Activated CD4-positive, alpha-beta T cell treated with anti-CD3 and anti-CD28 coated beads, Interleukin-2, amount 10 ng/mL, durations not matched to agents 24 days and 14 days (primary cell): ENCODE measurements at regions not wholly inside any gene's neighbourhood (a gene's known extent, or its start where the extent isn't known, plus 50 kb on each side); places are given as distances from the start of the nearest gene placed in this dataset.

ENCODE experiments used
- DNase-seq: peaks from one replicate; pipeline ENCODE4 v3.0.0; 2022
- H3K27ac Mint-ChIP-seq: one replicate; pipeline ENCODE4 v1.8.0; 2022; ENCODE audit warnings: mild to moderate bottlenecking, mixed read lengths
- H3K27me3 Mint-ChIP-seq: one replicate; pipeline ENCODE4 v1.8.0; 2022; ENCODE audit warnings: mixed read lengths
- H3K36me3 Mint-ChIP-seq: one replicate; pipeline ENCODE4 v1.8.0; 2022; ENCODE audit warnings: low read depth, mild to moderate bottlenecking, mixed read lengths
- H3K4me1 Mint-ChIP-seq: one replicate; pipeline ENCODE4 v1.8.0; 2021; ENCODE audit warnings: mixed read lengths
- H3K4me3 Mint-ChIP-seq: one replicate; pipeline ENCODE4 v1.8.0; 2022; ENCODE audit warnings: mild to moderate bottlenecking, moderate library complexity, mixed read lengths
- H3K9me3 Mint-ChIP-seq: one replicate; pipeline ENCODE4 v1.8.0; 2021; ENCODE audit warnings: mixed read lengths
- intact Hi-C: fragments of 100-400 bp; cut with micrococcal nuclease; formaldehyde crosslinking; loops from one replicate; pipeline ENCODE4 v1.15.1; 2023

DNA sequence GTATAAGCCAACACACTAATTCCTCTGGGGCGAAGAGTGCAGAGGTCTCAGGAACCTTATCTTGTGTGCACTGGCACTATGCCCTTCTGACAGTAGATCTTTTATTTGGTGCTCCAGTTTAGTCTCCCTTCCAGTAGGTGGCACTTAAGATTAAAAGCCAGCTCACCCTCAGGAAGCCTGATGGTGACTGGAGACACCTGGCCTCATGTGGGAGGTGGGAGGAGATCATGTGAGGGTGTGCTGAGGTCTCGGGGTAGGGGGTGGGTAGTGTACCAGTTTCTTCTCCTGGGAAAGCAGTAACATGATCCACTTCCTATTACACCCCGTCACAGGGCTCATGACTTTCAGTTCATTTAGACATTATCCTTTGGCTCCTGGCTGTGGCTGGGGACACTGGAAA is 654.9 kb downstream of the ADCYAP1 start:
- intact Hi-C loops, result no loop called here
- Mint-ChIP-seq H3K36me3 (no peaks in the 10 kb centered on the region), H3K27ac (no peak overlapping the region), H3K9me3 (no peaks in the 10 kb centered on the region), H3K4me1 (no peaks in the 10 kb centered on the region), H3K4me3 (no peak overlapping the region), H3K27me3 (no peaks in the 10 kb centered on the region)
- no peak for DNase-seq

DNA sequence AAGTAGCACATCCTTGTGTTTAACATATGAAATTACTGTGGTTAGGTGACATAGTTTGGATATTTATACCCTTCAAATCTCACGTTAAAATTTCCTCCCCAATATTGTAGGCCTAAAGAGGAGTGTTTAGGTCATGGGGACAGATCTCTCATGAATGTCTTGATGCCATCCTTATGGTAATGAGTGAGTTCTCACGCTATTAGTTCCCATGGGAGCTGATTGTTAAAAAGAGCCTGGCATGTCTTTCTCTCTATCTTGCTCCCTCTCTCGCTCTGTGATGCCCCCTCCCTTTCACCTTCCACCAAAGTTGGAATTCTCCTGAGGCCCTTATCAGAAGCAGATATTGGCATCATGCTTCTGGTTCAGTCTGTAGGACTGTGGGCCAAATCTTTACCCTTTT is 660.1 kb downstream of the ADCYAP1 start:
- intact Hi-C loops, result no loop called here
- no peaks in the 10 kb centered on the region for H3K4me1 Mint-ChIP-seq

DNA sequence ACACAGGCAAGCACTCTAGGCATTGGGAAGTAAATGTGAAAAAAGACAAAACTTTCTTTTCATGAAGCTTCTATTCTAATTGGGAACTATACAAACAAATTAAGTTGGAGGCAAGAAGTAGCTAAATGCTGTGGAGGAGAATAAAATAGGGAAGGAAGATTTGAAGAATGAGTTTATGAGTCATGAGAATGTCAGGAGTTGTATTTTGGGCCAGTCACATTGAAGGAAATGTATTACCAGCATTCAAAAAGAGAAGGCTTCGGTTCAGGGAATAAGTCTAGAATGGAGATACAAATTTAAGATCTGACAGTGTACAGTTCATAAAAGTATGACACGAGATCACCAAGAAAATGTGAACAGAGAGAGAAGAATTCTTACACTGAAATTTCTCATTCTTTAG is 666.5 kb downstream of the ADCYAP1 start:
- no peak overlapping the region for H3K4me3 Mint-ChIP-seq
- no peak overlapping the region for H3K27ac Mint-ChIP-seq
- no peaks in the 10 kb centered on the region for H3K36me3 Mint-ChIP-seq
- no peak for DNase-seq
- no peaks in the 10 kb centered on the region for H3K4me1 Mint-ChIP-seq
- no peaks in the 10 kb centered on the region for H3K27me3 Mint-ChIP-seq
- intact Hi-C loops, result no loop called here
- H3K9me3 Mint-ChIP-seq, result no peaks in the 10 kb centered on the region

More for the DNA sequence above, 660.1 kb downstream of the ADCYAP1 start:
- Mint-ChIP-seq H3K27me3 (no peaks in the 10 kb centered on the region), H3K9me3 (no peaks in the 10 kb centered on the region), H3K36me3 (no peaks in the 10 kb centered on the region), H3K4me3 (no peak overlapping the region), H3K27ac (no peak overlapping the region)
- no peak for DNase-seq

DNA sequence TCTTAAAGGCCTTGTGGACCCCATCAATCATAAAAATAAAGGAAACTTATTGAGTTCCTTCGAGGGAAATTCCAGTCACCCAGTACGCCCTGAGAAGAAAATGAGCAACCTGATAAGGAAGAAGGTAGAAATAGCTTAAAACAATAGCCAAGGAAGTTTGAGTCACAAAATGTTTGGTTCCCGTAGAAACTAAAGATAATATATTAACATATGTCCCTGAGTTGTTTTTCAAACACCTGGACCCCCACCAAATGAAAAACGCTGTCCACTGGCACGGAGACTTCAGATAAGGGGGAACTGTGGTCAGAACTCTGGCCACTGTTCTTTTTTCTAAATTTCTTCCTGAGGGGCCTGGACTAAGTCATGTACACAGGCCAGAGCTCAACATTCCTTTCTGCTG is 669.1 kb downstream of the ADCYAP1 start:
- Mint-ChIP-seq H3K4me1 (no peaks in the 10 kb centered on the region), H3K4me3 (no peak overlapping the region), H3K36me3 (no peaks in the 10 kb centered on the region), H3K27ac (no peak overlapping the region), H3K9me3 (no peaks in the 10 kb centered on the region), H3K27me3 (no peaks in the 10 kb centered on the region)
- intact Hi-C loops, result no loop called here
- no peak for DNase-seq

DNA sequence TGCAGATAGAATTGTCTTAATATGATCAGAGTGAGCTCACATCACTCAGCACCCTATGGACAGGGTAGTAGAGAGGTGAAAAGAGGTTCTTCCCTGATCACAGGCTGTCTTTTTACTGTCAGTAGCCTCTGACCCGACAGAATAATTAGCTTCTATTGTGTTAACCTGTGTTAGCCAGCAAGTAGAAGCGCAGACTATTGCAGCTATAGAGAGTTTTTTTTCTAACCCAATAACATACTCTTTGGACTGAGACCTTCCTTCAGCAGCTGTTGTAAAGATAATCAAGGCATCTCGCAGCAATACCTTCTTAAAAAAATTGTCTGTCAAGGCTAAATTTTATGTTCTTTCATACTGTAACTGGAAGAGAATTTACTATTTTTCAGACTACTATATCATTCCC is 670.4 kb downstream of the ADCYAP1 start:
- intact Hi-C loops, result no loop called here
- Mint-ChIP-seq H3K4me1 (no peaks in the 10 kb centered on the region), H3K27me3 (no peaks in the 10 kb centered on the region), H3K27ac (no peak overlapping the region), H3K4me3 (no peak overlapping the region), H3K36me3 (no peaks in the 10 kb centered on the region), H3K9me3 (no peaks in the 10 kb centered on the region)
- DNase-seq, result no peak

DNA sequence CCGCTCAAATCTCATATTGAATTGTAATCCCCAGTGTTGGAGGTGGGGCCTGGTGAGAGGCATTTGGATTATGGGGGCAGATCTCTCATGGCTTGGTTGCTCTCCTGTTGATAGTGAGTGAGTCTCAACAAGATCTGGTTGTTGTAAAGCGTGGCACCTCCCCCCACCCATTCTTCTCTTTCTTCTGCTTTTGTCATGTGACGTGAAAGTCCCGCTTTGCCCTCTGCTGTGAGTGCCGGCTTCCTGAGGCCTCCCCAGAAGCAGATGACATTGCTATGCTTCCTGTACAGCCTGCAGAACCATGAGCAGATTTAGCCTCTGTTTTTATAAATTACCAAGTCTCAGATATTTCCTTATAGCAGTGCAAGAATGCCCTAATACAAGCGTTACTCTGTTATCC is 673.8 kb downstream of the ADCYAP1 start:
- Mint-ChIP-seq H3K9me3 (no peaks in the 10 kb centered on the region), H3K27me3 (no peaks in the 10 kb centered on the region), H3K36me3 (no peaks in the 10 kb centered on the region), H3K4me1 (no peaks in the 10 kb centered on the region), H3K4me3 (no peak overlapping the region), H3K27ac (no peak overlapping the region)
- no peak for DNase-seq
- intact Hi-C loops, result no loop called here

DNA sequence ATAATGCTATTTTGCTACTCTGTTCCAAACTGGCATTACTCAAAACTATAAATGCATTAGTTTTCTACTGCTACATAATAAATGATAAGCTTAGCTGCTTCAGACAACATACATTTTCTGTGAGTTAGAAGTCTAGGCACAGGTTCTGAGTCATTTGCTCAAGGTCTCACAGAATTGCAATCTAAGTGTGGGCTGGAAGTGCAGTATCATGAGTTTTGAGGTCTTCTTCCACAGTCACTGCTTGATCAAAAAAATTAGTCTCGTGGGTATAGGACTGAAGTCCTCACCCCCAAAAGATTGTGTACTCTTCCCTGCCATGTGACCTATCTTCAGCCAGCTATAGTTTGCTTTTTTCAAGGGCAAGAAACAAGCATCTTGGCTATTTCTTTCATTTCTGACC is 676.9 kb downstream of the ADCYAP1 start:
- Mint-ChIP-seq H3K9me3 (no peaks in the 10 kb centered on the region), H3K27ac (no peak overlapping the region), H3K4me3 (no peak overlapping the region), H3K4me1 (peaks cover 2% of the 10 kb centered on the region), H3K36me3 (no peaks in the 10 kb centered on the region), H3K27me3 (peaks cover 4% of the 10 kb centered on the region)
- intact Hi-C loops, result loop anchor here (10.0 kb wide), 1 partner anchor 643 kb away; no protein-coding TSS in a partner anchor
- no peak for DNase-seq

DNA sequence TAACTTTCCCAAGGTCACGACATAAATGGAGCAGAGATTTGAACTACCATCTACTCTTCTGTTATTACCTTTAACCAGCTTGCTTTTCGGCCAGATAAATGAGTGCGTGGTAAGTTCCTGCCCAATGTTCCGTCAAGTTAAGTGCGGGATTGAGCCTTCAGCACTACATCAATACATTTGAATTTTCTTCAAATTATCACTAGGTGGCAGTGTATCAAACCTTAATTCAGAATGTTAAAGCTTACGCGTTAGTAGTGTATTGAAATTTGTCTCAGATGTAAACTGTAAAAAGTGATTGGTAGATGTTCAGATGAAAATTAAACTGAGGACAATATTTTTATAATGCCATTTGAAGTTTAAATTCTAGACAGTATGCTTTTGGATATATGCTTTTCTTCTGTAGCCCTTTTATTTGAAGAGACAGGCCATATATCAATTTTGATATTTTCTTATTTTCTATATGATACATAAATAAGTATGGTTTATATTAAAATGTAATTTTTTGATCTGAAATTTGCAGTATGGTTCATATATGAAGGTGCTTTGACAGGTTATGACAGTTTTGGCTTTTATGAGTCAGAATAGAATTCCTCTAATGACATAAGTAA is 681.3 kb downstream of the ADCYAP1 start:
- no peak overlapping the region for H3K27ac Mint-ChIP-seq
- H3K36me3 Mint-ChIP-seq, result no peaks in the 10 kb centered on the region
- H3K4me1 Mint-ChIP-seq, result peaks cover 2% of the 10 kb centered on the region
- H3K9me3 Mint-ChIP-seq, result no peaks in the 10 kb centered on the region
- H3K27me3 Mint-ChIP-seq, result peaks cover 4% of the 10 kb centered on the region
- DNase-seq, result no peak
- intact Hi-C loops, result loop anchor here (5.0 to 10.0 kb wide), 2 partner anchors 639 to 956 kb away; no protein-coding TSS in a partner anchor
- H3K4me3 Mint-ChIP-seq, result no peak overlapping the region

DNA sequence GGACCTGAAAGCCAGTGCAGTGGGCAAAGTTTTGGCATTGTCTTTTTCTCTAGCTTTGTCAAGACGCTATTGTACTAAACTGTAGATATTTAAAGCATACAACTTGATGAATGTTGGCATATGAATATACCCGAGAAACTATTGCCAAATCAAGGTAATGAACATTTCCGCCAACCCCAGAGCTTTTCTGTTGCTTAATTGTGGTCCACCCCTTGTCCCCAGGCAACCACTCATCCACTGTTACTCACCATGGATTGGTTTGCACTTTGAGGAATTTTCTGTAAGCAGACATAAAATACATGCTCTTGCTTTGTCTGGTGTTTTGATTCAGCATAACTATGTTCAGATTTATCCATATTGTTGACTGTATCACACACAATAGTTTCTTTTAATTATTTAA is 688.4 kb downstream of the ADCYAP1 start:
- Mint-ChIP-seq H3K4me3 (no peak overlapping the region), H3K36me3 (no peaks in the 10 kb centered on the region), H3K27ac (no peak overlapping the region), H3K9me3 (no peaks in the 10 kb centered on the region), H3K27me3 (no peaks in the 10 kb centered on the region), H3K4me1 (no peaks in the 10 kb centered on the region)
- no peak for DNase-seq
- intact Hi-C loops, result no loop called here

DNA sequence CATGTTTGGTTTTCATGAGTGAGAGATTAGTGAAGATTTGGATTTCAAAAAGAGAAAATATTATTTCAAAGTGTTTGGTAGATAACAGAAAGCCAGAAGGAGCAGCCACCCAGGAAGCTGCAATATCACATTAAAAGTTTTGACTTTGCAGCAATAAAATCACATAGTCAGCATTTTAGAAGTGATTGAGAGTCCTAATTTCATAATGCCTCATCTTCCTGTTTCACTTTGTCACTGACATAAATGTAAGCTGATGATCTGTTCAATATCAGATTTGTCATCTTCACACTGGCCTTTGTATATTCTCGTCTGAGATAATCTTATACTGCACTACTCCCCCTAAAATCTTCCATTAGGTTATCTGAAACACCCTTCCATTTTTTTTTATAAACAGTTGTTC is 690.5 kb downstream of the ADCYAP1 start:
- intact Hi-C loops, result no loop called here
- no peak for DNase-seq
- Mint-ChIP-seq H3K36me3 (no peaks in the 10 kb centered on the region), H3K9me3 (no peaks in the 10 kb centered on the region), H3K4me3 (no peak overlapping the region), H3K27ac (no peak overlapping the region), H3K27me3 (no peaks in the 10 kb centered on the region), H3K4me1 (no peaks in the 10 kb centered on the region)

DNA sequence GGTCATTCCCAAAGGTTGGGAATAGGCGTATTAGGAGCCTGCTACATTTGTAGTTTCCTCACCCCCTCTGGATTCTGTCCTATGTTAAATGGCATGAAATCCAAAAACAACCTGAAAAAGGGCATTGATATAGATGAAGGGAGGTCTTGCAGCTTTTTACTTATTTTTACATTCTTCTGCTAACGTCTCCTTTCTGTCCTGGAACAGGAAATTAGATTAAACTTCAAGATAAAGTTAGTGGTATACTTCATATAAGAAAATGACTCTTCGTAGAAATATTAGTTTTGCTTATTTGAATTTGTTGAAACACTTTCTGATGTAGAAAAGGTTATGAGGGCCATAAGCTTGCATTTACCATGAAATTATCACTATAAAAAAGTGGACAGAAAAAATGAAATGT is 694.5 kb downstream of the ADCYAP1 start:
- DNase-seq, result no peak
- Mint-ChIP-seq H3K36me3 (no peaks in the 10 kb centered on the region), H3K4me1 (no peaks in the 10 kb centered on the region), H3K9me3 (no peaks in the 10 kb centered on the region), H3K27ac (no peak overlapping the region), H3K4me3 (no peak overlapping the region), H3K27me3 (no peaks in the 10 kb centered on the region)
- intact Hi-C loops, result no loop called here

DNA sequence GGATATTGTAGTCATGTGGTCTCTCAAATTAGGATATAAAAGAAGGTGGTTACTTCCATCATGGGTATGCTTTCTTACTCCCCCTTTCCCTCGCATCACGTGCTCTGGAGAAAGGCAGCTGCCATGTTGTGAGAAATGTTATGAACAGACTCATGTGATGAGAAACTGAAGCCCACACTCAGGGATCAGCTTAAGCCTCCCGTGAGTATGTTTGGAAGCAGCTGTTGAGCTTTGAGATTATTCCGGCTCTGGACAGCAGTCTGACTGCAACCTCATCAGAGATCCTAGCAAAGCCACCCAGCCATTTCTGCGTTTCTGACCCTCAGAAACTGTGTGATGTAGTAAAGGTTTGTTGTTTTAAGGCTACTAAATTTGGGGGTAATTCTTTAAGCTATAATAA is 700.1 kb downstream of the ADCYAP1 start:
- no peak for DNase-seq
- no peaks in the 10 kb centered on the region for H3K9me3 Mint-ChIP-seq
- intact Hi-C loops, result no loop called here
- H3K4me3 Mint-ChIP-seq, result no peak overlapping the region
- no peaks in the 10 kb centered on the region for H3K4me1 Mint-ChIP-seq
- no peaks in the 10 kb centered on the region for H3K36me3 Mint-ChIP-seq
- H3K27ac Mint-ChIP-seq, result no peak overlapping the region
- no peaks in the 10 kb centered on the region for H3K27me3 Mint-ChIP-seq

DNA sequence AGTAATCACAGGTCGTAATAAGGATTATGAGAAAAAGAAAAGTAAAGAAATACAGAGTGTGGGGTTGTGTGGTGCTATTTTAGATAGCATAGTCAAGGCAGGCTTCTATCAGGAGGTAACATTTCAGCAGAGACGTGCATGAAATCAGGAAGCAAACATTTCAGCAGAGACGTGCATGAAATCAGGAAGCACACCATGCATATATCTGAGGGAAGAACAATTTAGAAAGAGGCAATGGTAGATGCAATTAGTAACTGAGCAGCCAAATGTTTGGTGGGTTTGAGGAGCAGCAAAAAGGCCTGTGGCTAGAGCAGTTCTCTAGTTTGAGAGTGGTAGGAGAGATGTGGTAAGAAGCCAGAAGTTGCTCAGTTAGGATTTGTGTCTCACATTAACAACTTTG is 713.7 kb downstream of the ADCYAP1 start:
- intact Hi-C loops, result no loop called here
- H3K36me3 Mint-ChIP-seq, result no peaks in the 10 kb centered on the region
- no peaks in the 10 kb centered on the region for H3K9me3 Mint-ChIP-seq
- DNase-seq, result no peak
- H3K4me3 Mint-ChIP-seq, result no peak overlapping the region
- H3K27me3 Mint-ChIP-seq, result no peaks in the 10 kb centered on the region
- no peak overlapping the region for H3K27ac Mint-ChIP-seq
- H3K4me1 Mint-ChIP-seq, result no peaks in the 10 kb centered on the region

DNA sequence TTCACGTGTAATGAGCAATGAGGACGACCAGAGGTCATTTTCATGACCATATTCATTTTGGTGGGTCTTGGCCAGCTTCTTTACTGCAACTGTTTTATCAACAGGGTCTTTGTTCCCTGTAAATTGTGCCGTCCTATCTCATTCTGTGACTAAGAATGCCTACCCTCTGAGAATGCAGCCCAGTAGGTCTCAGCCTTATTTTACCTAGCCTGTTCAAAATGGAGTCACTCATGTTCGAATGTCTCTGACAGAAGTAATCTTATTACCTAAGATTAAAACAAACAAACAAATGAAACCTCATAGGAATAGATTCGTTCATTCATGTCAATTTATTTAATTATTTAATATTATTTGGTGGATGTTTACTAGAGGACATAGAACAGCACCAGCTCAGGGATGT is 714.8 kb downstream of the ADCYAP1 start:
- intact Hi-C loops, result no loop called here
- Mint-ChIP-seq H3K4me1 (no peaks in the 10 kb centered on the region), H3K27ac (no peak overlapping the region), H3K4me3 (no peak overlapping the region), H3K36me3 (no peaks in the 10 kb centered on the region), H3K27me3 (no peaks in the 10 kb centered on the region), H3K9me3 (no peaks in the 10 kb centered on the region)
- DNase-seq, result no peak

DNA sequence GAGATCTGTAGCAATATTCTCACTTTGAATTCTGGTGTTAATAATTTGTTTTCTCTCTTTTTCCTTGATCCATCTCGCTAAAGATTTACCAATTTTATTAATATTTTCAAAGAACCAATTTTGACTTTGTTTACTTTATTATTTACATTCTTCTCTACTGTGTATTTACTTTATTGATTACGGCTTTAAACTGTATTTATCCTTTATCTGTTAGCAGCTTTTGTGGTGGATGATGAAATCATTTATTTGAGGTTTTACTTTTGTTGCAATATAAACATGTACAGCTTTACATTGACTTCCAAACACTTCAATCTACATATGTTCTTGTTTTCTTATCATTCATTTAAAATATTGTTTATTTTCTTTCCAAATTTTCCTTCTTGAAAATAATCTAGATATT is 719.9 kb downstream of the ADCYAP1 start:
- H3K4me1 Mint-ChIP-seq, result no peaks in the 10 kb centered on the region
- no peaks in the 10 kb centered on the region for H3K36me3 Mint-ChIP-seq
- DNase-seq, result no peak
- H3K27me3 Mint-ChIP-seq, result no peaks in the 10 kb centered on the region
- intact Hi-C loops, result no loop called here
- H3K27ac Mint-ChIP-seq, result no peak overlapping the region
- no peaks in the 10 kb centered on the region for H3K9me3 Mint-ChIP-seq
- H3K4me3 Mint-ChIP-seq, result no peak overlapping the region
